Smooth muscle cell (in vitro differentiated cells): ENCODE measurements at regions not wholly inside any gene's neighbourhood (a gene's known extent, or its start where the extent isn't known, plus 50 kb on each side); places are given as distances from the start of the nearest gene placed in this dataset.

Experiments used
- DNase-seq: peaks from one replicate; lab custom pipeline; 2025; ENCODE audit not compliant: unreplicated experiment; lab: John Stamatoyannopoulos, UW
- H2AFZ ChIP-seq: fragments of 200-600 bp; sonication (generic); 2 replicates; pipeline ENCODE4 v1.6.0; 2016; ENCODE audit warnings: antibody characterized with exemption, low read depth, mild to moderate bottlenecking
- H3F3A ChIP-seq: fragments of 200-600 bp; sonication (generic); 2 replicates; pipeline ENCODE4 v1.6.0; 2017; ENCODE audit warnings: antibody characterized with exemption, low read depth
- H3K27ac ChIP-seq: fragments of 200-600 bp; sonication (generic); 2 replicates; pipeline ENCODE4 v1.5.1; 2016; ENCODE audit warnings: low read depth, mild to moderate bottlenecking
- H3K27me3 ChIP-seq: fragments of 200-600 bp; sonication (generic); 2 replicates; pipeline ENCODE4 v1.6.1; 2016; ENCODE audit warnings: low read depth, mild to moderate bottlenecking
- H3K36me3 ChIP-seq: fragments of 200-600 bp; sonication (generic); 2 replicates; pipeline ENCODE4 v1.5.1; 2016; ENCODE audit warnings: low read depth
- H3K4me1 ChIP-seq: fragments of 200-600 bp; sonication (generic); 2 replicates; pipeline ENCODE4 v1.5.1; 2016; ENCODE audit warnings: low read depth
- H3K4me2 ChIP-seq: fragments of 200-600 bp; sonication (generic); 2 replicates; pipeline ENCODE4 v1.6.0; 2016; ENCODE audit warnings: mild to moderate bottlenecking
- H3K4me3 ChIP-seq: fragments of 200-600 bp; sonication (generic); 2 replicates; pipeline ENCODE4 v1.5.1; 2016; ENCODE audit warnings: mild to moderate bottlenecking
- H3K79me2 ChIP-seq: fragments of 200-600 bp; sonication (generic); 2 replicates; pipeline ENCODE4 v1.6.0; 2016; ENCODE audit warnings: low read depth, mild to moderate bottlenecking
- H3K9ac ChIP-seq: fragments of 200-600 bp; sonication (generic); 2 replicates; pipeline ENCODE4 v1.6.0; 2016; ENCODE audit warnings: low read depth
- H3K9me3 ChIP-seq: fragments of 200-600 bp; sonication (generic); replicated peaks from 2 replicates; pipeline ENCODE4 v1.5.1; 2016; ENCODE audit warnings: low read depth
- H4K20me1 ChIP-seq: fragments of 200-600 bp; sonication (generic); 2 replicates; pipeline ENCODE4 v1.6.0; 2016; ENCODE audit warnings: low read depth
- CTCF ChIP-seq: fragments of 200-600 bp; sonication (generic); IDR thresholded peaks from 2 replicates; pipeline ENCODE4 v1.5.1; 2017; ENCODE audit warnings: borderline replicate concordance, mild to moderate bottlenecking, antibody characterized with exemption; ENCODE audit not compliant: insufficient read depth, poor library complexity, severe bottlenecking
- WGBS: methylation state at CpG from one replicate; pipeline ENCODE4 v1.1.7; 2016; ENCODE audit warnings: low lambda C conversion rate; 5-methylcytosine and 5-hydroxymethylcytosine counted together

- Histone ChIP-seq H3K79me2 (no peaks in the 10 kb centered on the region), H3K9ac (no peak overlapping the region), H4K20me1 (no peaks in the 10 kb centered on the region), H2AFZ (no peak overlapping the region), H3K36me3 (no peaks in the 10 kb centered on the region), H3K9me3 (no peaks in the 10 kb centered on the region), H3K27me3 (no peaks in the 10 kb centered on the region), H3K27ac (no peak overlapping the region), H3F3A (no peaks in the 10 kb centered on the region), H3K4me2 (no peak overlapping the region), H3K4me3 (no peak overlapping the region), H3K4me1 (no peaks in the 10 kb centered on the region)
- TF ChIP-seq CTCF: no peak
- 74% methylated on average over 1 of the region's 1 CpG for WGBS
- DNase-seq: no peak
Measured at GRCh38 chr1:194273660-194274059, 1087.2 kb upstream of the B3GALT2 start.

- Histone ChIP-seq H3K4me1 (no peaks in the 10 kb centered on the region), H3K4me2 (no peak overlapping the region), H2AFZ (peak overlapping the region; percentile 43), H3K9ac (no peak overlapping the region), H3K9me3 (no peaks in the 10 kb centered on the region), H3K36me3 (no peaks in the 10 kb centered on the region), H3K27me3 (no peaks in the 10 kb centered on the region), H3K4me3 (no peak overlapping the region), H3K79me2 (no peaks in the 10 kb centered on the region), H3F3A (no peaks in the 10 kb centered on the region), H4K20me1 (no peaks in the 10 kb centered on the region), H3K27ac (no peak overlapping the region)
- DNase-seq: no peak
- no peak for TF ChIP-seq CTCF
Measured at GRCh38 chr1:194268839-194269238, 1082.4 kb upstream of the B3GALT2 start.

- no peak overlapping the region for H3K27ac ChIP-seq
- H4K20me1 ChIP-seq: no peaks in the 10 kb centered on the region
- H3F3A ChIP-seq: no peaks in the 10 kb centered on the region
- no peaks in the 10 kb centered on the region for H3K36me3 ChIP-seq
- H3K9me3 ChIP-seq: no peaks in the 10 kb centered on the region
- no peak overlapping the region for H3K4me3 ChIP-seq
- H3K9ac ChIP-seq: no peak overlapping the region
- H3K27me3 ChIP-seq: no peaks in the 10 kb centered on the region
- TF ChIP-seq CTCF: no peak
- H3K4me2 ChIP-seq: no peak overlapping the region
- no peak for DNase-seq
- no peaks in the 10 kb centered on the region for H3K79me2 ChIP-seq
- H3K4me1 ChIP-seq: no peaks in the 10 kb centered on the region
- whole genome bisulfite sequencing: 77% methylated on average over 2 of the region's 2 CpGs
- no peak overlapping the region for H2AFZ ChIP-seq
Measured at GRCh38 chr1:194267021-194267420, 1080.6 kb upstream of the B3GALT2 start.

GRCh38 chr1:194256010-194256409 is 1069.6 kb upstream of the B3GALT2 start:
- Histone ChIP-seq H2AFZ (no peak overlapping the region), H3K27me3 (no peaks in the 10 kb centered on the region), H3K9ac (no peak overlapping the region), H3K4me2 (no peak overlapping the region), H3K27ac (no peak overlapping the region), H3K4me3 (no peak overlapping the region), H3K79me2 (no peaks in the 10 kb centered on the region), H3K36me3 (no peaks in the 10 kb centered on the region), H4K20me1 (no peaks in the 10 kb centered on the region), H3K9me3 (no peaks in the 10 kb centered on the region), H3F3A (no peaks in the 10 kb centered on the region), H3K4me1 (no peaks in the 10 kb centered on the region)
- TF ChIP-seq CTCF: no peak
- 83% methylated on average over 2 of the region's 2 CpGs for whole genome bisulfite sequencing
- no peak for DNase-seq
